T1000 (cell line): ENCODE measurements at regions not wholly inside any gene's neighbourhood (a gene's known extent, or its start where the extent isn't known, plus 50 kb on each side); places are given as distances from the start of the nearest gene placed in this dataset.
"Not testable (repeated sequence)": the region's sequence is repeated elsewhere in the genome, so short reads cannot be mapped to it uniquely, and the experiment has no call there.

Source experiments
- DNase-seq: peaks from one replicate; lab custom pipeline; 2025; ENCODE audit warnings: mixed read lengths; lab: John Stamatoyannopoulos, UW

GRCh38 chr18:29373000-29373399, 1196.1 kb upstream of the CDH2 start:
- no peak for DNase-seq

GRCh38 chr18:29361843-29362242, 1184.9 kb upstream of the CDH2 start:
- DNase-seq: no peak

- not testable (repeated sequence) for DNase-seq
Measured at GRCh38 chr18:29360659-29361058, 1183.7 kb upstream of the CDH2 start.

GRCh38 chr18:29359222-29359621, 1182.3 kb upstream of the CDH2 start:
- DNase-seq: not testable (repeated sequence)

GRCh38 chr18:29351171-29351570, 1174.2 kb upstream of the CDH2 start:
- DNase-seq: no peak

GRCh38 chr18:29328932-29329331, 1152.0 kb upstream of the CDH2 start:
- no peak for DNase-seq

- DNase-seq: no peak
Measured at GRCh38 chr18:29326214-29326613, 1149.3 kb upstream of the CDH2 start.

- DNase-seq: no peak
Measured at GRCh38 chr18:29321561-29321960, 1144.6 kb upstream of the CDH2 start.

- DNase-seq: no peak
Measured at GRCh38 chr18:29313312-29313711, 1136.4 kb upstream of the CDH2 start.

GRCh38 chr18:29311580-29311979, 1134.7 kb upstream of the CDH2 start:
- no peak for DNase-seq

GRCh38 chr18:29309366-29309765, 1132.4 kb upstream of the CDH2 start:
- DNase-seq: no peak

- no peak for DNase-seq
Measured at GRCh38 chr18:29307982-29308381, 1131.1 kb upstream of the CDH2 start.

GRCh38 chr18:29307231-29307630, 1130.3 kb upstream of the CDH2 start:
- DNase-seq: no peak

- no peak for DNase-seq
Measured at GRCh38 chr18:29305516-29305915, 1128.6 kb upstream of the CDH2 start.

GRCh38 chr18:29301048-29301447, 1124.1 kb upstream of the CDH2 start:
- no peak for DNase-seq

- no peak for DNase-seq
Measured at GRCh38 chr18:29285471-29285870, 1108.5 kb upstream of the CDH2 start.

- DNase-seq: no peak
Measured at GRCh38 chr18:29271501-29271900, 1094.6 kb upstream of the CDH2 start.

GRCh38 chr18:29259838-29260237, 1082.9 kb upstream of the CDH2 start:
- DNase-seq: no peak

- DNase-seq: no peak
Measured at GRCh38 chr18:29254123-29254522, 1077.2 kb upstream of the CDH2 start.

GRCh38 chr18:29251681-29252080, 1074.8 kb upstream of the CDH2 start:
- DNase-seq: no peak

- DNase-seq: no peak
Measured at GRCh38 chr18:29250843-29251242, 1073.9 kb upstream of the CDH2 start.

- DNase-seq: no peak
Measured at GRCh38 chr18:29250259-29250658, 1073.3 kb upstream of the CDH2 start.

- no peak for DNase-seq
Measured at GRCh38 chr18:29248805-29249204, 1071.9 kb upstream of the CDH2 start.

GRCh38 chr18:29241199-29241598, 1064.3 kb upstream of the CDH2 start:
- DNase-seq: no peak

- no peak for DNase-seq
Measured at GRCh38 chr18:29234751-29235150, 1057.8 kb upstream of the CDH2 start.
